ENCODE measurements at regions not wholly inside any gene's neighbourhood (a gene's known extent, or its start where the extent isn't known, plus 50 kb on each side); places are given as distances from the start of the nearest gene placed in this dataset.

DNA sequence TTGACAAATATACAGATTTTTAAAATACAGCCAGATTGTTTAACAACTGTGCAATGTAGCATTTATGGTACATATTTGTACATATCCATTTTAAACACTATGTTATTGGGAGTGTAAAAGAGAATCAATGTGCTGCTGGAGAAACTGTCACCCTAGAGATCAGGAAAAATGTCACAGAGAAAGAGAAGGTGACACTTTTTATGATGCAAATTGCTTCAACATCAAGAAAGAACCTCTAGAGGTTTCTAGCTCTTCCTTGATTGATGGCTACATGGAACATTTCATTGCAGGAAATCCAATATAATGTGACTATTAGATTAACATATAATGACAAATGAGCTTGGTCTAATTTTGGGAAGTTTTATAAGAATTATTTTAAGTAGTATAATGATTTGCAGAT, 1491.2 kb upstream of the PCDH20 start:
- Histone ChIP-seq H3K27me3 (ENCODE audit: control insufficient read depth, insufficient read depth, low read length) (no peaks in the 10 kb centered on the region), H3K36me3 (ENCODE audit: control insufficient read depth, insufficient read depth, low read length) (no peaks in the 10 kb centered on the region), H3K4me3 (ENCODE audit: low read depth, low read length) (no peak overlapping the region)
- no peak for TF ChIP-seq CTCF (IDR thresholded peaks at IDR 0.05; ENCODE audit: insufficient read depth, low read length, severe bottlenecking)
- DNase-seq (ENCODE audit: low read depth) (no peak), FAIRE-seq (no peak)

DNA sequence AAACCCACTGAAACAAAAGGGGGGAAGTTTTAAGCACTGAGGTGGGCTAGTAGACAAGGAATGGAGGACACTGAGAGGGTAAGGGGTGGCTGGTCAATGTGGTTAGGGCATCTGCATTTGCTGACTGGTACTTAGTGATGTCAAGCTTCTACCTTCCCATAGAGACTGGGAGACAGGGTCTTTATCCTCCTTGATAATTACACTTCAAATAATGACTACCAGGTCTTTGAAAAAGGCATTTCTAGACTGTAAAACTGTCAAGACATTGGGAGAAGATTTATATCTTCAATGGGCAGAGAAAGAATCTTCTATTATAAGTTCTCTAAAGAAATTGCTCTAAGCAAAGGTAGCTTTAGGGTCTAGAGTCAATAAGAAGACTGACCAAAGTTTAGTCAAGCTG, 1490.8 kb upstream of the PCDH20 start:
- FAIRE-seq (no peak), DNase-seq (ENCODE audit: low read depth) (no peak)
- TF ChIP-seq CTCF (IDR thresholded peaks at IDR 0.05; ENCODE audit: insufficient read depth, low read length, severe bottlenecking): no peak

DNA sequence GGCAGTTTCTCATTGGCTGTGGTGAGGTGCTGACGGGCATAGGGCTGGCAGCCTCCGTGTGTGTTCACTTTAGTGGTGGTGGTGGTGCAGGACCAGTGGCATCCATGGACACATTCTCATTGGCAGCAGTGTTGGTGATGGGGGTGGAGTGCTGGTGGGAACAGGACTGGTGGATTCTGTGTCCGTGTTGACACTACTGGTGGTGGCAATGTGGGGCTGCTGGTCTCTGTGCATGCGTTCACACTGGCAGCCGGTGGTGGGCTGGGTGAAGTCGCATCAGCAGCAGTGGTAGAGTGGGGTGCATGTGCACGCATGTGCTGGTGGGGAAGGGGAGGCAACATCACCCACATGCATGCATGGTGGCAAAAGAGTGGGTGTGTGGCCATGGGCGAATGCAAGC, 1471.4 kb upstream of the PCDH20 start:
- H3K36me3 ChIP-seq (ENCODE audit: control insufficient read depth, insufficient read depth, low read length): no peaks in the 10 kb centered on the region
- FAIRE-seq: no peak
- no peak overlapping the region for H3K4me3 ChIP-seq (ENCODE audit: low read depth, low read length)
- no peak for TF ChIP-seq CTCF (IDR thresholded peaks at IDR 0.05; ENCODE audit: insufficient read depth, low read length, severe bottlenecking)
- no peak for DNase-seq (ENCODE audit: low read depth)
- H3K27me3 ChIP-seq (ENCODE audit: control insufficient read depth, insufficient read depth, low read length): no peaks in the 10 kb centered on the region

More for the DNA sequence above, 1490.8 kb upstream of the PCDH20 start:
- Histone ChIP-seq H3K36me3 (ENCODE audit: control insufficient read depth, insufficient read depth, low read length) (no peaks in the 10 kb centered on the region), H3K4me3 (ENCODE audit: low read depth, low read length) (no peak overlapping the region), H3K27me3 (ENCODE audit: control insufficient read depth, insufficient read depth, low read length) (no peaks in the 10 kb centered on the region)

DNA sequence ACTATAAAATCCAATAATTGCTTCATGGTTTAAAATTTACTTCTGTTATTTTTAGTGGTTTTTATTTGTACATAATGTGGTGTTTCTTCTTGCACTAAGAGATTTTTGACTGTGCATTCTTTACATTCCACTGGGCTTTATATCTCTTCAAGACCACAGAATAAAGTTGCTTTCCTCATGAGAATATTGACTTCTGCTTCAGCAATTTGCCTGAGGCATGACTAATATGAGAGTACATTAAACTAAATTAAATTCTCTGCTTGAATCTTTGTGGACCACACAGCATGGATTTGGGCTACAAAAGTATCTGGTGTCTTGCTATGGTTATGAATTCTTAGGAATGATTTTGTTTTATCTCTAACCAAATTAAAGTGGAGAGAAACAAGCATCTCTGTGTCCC, 1463.4 kb upstream of the PCDH20 start:
- no peak for FAIRE-seq
- Histone ChIP-seq H3K27me3 (ENCODE audit: control insufficient read depth, insufficient read depth, low read length) (no peaks in the 10 kb centered on the region), H3K36me3 (ENCODE audit: control insufficient read depth, insufficient read depth, low read length) (no peaks in the 10 kb centered on the region), H3K4me3 (ENCODE audit: low read depth, low read length) (no peak overlapping the region)
- no peak for DNase-seq (ENCODE audit: low read depth)
- no peak for TF ChIP-seq CTCF (IDR thresholded peaks at IDR 0.05; ENCODE audit: insufficient read depth, low read length, severe bottlenecking)

GRCh38 chr13:62875118-62875640, 1459.5 kb upstream of the PCDH20 start:
- no peak for TF ChIP-seq CTCF (IDR thresholded peaks at IDR 0.05; ENCODE audit: insufficient read depth, low read length, severe bottlenecking)
- H3K4me3 ChIP-seq (ENCODE audit: low read depth, low read length): no peak overlapping the region
- FAIRE-seq: no peak
- H3K27me3 ChIP-seq (ENCODE audit: control insufficient read depth, insufficient read depth, low read length): no peaks in the 10 kb centered on the region
- H3K36me3 ChIP-seq (ENCODE audit: control insufficient read depth, insufficient read depth, low read length): no peaks in the 10 kb centered on the region
- DNase-seq (ENCODE audit: low read depth): no peak

DNA sequence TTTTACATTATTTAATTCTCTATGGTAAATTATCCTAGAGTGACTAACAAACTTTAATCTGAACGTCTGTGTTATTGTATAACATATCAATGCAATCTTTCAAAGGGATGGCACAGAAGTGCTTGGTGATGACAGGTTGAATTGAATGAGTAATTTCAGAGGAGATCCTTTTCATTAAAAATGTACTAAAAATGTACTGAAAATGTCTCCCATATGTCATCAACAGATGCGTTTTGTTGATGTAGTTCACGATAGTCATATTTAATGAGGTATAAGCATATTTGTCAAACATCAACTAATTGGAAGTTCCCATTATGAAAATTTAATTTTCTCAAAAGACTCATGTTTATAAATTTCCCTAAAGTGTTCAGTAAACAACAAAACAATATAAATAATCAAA, 1434.7 kb upstream of the PCDH20 start:
- no peak for DNase-seq (ENCODE audit: low read depth)
- H3K36me3 ChIP-seq (ENCODE audit: control insufficient read depth, insufficient read depth, low read length): no peaks in the 10 kb centered on the region
- TF ChIP-seq CTCF (IDR thresholded peaks at IDR 0.05; ENCODE audit: insufficient read depth, low read length, severe bottlenecking): no peak
- no peaks in the 10 kb centered on the region for H3K27me3 ChIP-seq (ENCODE audit: control insufficient read depth, insufficient read depth, low read length)
- FAIRE-seq: no peak
- H3K4me3 ChIP-seq (ENCODE audit: low read depth, low read length): no peak overlapping the region
